ENCODE measurements at regions not wholly inside any gene's neighbourhood (a gene's known extent, or its start where the extent isn't known, plus 50 kb on each side); places are given as distances from the start of the nearest gene placed in this dataset.
"Not testable (repeated sequence)": the region's sequence is repeated elsewhere in the genome, so short reads cannot be mapped to it uniquely, and the experiment has no call there.

DNA sequence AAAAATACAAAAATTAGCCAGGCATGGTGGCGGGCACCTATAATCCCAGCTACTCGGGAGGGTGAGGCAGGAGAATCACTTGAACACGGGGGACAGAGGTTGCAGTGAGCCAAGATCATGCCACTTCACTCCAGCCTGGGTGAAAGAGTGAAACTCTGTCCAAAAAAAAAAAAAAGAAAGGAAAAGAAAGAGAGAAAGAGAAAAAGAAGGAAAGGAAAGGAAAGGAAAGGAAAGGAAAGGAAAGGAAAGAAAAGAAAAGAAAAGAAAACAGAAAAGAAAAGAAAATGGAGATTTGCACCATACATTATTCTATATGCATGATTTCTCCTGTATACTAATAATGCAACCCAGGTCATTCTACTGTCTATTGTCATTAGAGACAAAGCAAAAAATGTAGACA, 421.5 kb downstream of the PCDH19 start:
- ATAC-seq, result not testable (repeated sequence)

DNA sequence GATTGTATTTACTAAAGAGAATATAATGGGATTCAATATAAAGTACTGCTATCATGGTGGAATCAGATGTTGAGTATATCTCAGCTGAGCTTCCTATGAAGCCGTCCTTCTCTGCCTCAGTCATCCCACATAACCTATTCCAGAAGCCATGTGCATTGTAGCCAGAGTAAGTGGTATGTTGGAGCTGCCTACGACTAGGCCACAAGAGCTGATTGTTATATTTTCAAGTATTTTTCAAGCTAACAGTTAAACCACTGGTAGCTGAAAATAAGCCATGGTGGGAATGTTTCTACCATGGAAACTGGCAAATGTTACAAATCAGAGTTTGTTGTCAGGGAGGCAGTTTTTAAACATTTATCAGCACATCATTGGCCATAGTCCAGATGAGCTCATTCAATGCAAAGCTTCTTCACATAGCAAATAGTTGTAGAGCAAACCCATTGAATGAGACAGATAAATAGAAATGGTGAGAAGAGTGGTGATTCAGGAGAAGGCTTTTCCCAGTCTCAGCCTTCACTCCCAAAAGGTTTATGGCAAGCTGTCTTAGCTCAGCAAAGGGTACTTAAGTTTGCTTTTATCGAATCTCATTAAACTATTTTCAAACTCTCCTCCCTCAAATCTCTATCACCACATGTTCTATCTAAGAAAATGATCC, 436.4 kb downstream of the PCDH19 start:
- ATAC-seq, result no peak

DNA sequence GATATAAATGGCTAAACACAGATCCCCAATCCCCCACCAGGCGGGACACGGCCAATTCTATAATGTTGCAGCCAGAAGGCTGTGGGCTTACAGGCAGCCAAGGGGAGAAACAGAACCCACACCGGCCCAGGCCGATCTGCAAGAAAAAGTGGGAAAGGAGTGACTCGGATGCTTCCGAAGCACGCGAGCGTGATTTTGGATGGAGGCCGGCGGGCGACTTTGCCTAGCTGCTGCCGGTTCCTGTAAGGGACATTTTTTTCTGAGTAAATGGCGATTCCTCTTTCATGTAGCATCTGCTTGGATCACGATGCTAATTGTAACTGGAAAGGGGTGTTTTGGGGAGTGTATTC, 470.2 kb downstream of the PCDH19 start:
- ATAC-seq, result no peak

DNA sequence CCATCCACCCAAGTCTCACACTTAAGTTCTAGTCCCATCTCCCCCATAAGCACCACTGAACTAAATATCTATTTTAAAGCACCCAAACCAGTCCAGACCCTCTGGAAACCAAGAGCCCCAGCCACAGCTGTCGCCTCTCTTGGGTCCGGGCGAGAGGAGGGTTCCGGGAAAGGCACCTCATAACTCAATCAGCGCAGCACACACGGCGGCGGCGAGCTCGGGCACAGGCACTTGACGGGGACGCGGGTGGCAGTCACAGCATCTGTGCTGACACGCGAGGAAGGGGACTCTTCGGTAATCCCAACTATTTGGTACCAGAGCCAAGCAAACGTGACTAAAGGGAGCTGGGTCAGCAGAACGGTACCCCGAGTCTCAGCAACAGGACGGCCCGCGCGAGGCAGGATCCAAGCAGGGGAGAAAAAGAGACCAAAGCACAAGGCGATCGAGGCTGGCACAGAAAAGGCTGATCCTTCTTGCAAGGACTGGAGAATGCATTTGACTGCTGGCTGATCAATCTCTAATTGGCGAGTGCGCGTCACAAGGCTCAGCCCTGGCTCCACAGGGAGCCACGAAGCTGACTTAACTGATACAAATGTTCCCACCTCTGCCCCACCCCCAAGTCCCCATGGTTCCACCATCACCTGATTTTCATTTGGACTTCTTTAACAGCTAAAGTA, 470.7 kb downstream of the PCDH19 start:
- not testable (repeated sequence) for ATAC-seq

DNA sequence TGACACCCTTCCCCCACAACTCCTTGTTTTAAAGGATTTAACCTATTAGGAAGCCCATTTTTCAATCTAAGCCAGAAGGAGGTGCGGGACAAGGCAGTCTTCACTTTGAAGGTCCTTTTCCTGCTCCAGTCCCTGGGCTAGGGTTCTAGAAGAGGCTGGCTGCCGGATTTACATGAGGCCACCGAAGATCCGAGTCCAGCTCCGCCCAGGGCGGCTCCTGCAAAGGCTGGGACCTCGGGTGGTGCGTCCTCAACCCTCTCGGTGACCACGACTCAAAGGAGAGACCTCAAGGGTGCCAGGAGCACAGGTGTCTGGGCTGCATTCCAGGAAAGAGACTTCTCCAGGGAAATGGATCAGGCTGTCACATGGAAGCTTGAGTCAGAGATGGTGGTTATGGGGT, 471.6 kb downstream of the PCDH19 start:
- ATAC-seq, result no peak

DNA sequence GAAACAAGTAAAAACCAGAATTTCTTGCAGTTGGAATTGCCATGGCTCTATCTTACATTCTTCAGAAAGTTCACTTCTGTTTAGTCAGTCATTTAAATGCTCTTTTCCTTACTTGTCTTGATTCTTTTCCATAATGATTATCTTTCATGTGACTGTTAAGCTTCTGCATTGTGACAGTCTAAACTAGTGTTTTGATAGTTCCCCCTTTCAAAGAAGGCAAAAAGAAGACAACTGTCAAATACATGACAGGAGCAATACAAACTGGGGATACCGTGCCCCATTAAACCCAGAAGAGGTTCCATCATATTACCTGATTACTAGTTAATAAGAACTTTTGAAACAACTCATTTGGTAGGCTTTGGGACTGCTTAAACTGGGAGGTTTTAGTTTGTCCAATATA, 476.2 kb downstream of the PCDH19 start:
- no peak for ATAC-seq

DNA sequence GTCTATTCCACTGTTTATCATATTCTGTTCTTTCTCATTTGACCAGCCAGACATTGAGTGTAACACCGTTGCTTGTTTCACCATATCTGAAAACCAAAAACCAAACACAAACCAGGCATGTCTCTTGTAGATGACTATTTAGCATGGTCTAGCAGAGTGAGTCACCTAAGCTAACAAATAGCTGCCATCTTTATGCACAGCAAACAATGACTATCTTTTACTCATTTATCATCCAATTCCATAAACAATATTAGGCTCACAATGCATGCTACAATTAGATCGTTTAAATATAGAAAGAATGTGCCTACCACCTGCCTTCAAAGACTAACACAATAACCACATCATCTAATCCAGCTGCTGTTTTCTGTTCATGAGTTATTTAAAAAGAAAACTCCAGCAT, 495.4 kb downstream of the PCDH19 start:
- no peak for ATAC-seq

DNA sequence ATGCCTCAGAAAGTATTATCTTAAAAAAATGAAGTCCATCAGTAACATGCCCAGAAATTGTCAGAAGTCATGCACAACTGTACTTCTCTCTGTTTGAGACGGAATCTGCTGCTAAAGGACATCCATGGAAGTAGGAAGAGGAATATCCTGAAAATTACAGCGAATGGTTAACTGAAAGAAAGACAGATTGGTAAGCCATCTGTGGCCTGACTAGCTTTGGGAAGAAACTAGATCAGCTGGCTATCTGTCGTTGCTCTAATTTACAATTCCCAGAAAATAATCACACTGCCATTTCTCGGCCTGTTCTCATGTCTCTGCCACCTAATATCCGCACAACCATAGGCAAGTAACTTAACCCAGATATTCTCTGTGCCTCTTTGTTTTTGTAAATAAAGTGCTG, 496.5 kb downstream of the PCDH19 start:
- ATAC-seq, result no peak

DNA sequence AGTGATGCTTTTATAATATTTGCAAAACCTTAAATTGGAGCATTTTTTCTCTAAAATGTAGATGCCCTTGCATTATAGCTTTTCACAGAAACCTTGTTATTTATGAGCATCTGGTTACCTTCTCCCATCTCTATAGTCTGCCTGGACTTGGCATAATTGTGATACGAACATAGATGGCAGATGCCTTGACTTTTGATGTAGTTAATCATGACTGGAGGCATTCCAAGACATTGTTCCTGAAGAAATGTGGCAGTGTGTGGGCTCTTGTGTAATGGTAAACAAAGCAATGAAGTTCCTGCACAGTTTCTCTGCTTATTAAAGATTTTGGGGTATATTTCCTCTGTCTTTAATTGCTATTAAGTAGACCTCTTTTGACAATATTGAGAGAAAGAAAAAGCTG, 500.1 kb downstream of the PCDH19 start:
- no peak for ATAC-seq

DNA sequence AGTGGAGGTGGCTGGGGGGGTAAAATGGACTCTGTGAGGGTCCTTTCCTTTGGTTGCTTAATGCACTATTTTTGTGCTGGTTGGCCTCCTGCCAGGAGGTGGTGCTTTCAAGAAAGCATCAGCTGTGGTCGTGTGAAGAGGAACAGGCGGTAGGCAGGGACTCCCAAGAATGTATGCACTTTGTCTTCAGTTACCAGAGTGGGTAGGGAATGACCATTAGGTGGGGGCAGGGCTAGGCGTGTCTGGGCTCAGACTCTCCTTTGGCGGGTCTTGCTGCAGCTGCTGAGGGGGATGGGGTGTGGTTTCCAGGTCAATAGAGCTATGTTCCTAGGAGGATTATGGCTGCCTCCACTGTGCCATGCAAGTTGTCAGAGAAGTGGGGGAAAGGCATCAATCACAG, 509.0 kb downstream of the PCDH19 start:
- ATAC-seq, result no peak

DNA sequence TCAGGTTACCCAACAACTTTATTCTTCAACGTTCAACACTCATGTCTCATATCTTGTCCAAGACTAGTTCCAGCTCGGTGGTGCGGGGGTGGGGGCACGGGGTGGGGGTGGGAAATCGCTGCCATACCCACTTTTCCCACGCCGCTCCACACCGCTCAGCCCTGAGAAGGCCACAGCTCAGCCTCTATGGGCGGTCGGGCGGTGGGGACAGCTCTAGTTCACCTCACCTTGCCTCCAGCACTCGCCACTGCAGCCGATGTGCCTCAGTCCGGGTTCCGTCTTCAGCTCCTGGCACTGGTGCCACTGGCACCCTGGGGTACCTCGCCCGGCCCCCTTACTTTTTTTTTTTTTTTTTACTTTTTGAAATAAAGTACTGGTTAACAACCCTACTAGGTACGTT, 522.2 kb downstream of the PCDH19 start:
- no peak for ATAC-seq

DNA sequence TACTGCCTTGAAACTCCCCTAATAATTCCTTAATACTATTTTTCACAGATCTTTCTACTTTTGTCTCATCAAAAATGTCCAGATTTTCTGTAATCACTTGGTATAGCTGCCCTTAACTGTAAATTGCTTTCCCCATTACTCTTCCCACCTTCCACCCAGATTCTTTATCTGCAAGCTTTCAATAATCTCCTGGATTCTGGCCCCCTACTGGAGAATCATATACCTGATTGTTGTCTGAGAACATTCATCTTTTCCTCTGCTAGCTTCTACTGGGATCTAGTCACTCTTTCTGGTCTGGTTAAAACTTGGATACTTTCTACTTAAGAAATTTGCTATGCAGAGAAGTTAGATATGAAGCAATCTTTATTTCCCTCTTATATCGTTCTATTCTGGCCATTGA, 552.6 kb downstream of the PCDH19 start:
- no peak for ATAC-seq

DNA sequence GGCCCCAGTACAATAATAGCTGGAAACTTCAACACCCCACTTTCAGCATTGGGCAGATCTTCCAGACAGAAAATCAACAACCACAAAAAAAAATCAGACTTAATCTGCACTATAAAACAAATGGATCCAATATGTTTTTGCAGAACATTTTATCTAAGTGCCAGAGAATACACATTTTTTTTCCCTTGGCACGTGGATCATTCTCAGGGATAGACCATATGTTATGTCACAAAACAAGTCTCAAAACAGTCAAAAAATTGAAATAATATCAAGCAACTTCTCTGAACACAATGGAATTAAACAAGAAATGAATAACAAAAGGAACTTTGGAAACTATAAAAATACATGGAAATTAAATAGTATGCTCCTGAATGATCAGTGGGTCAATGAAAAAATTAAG, 576.3 kb downstream of the PCDH19 start:
- no peak for ATAC-seq

DNA sequence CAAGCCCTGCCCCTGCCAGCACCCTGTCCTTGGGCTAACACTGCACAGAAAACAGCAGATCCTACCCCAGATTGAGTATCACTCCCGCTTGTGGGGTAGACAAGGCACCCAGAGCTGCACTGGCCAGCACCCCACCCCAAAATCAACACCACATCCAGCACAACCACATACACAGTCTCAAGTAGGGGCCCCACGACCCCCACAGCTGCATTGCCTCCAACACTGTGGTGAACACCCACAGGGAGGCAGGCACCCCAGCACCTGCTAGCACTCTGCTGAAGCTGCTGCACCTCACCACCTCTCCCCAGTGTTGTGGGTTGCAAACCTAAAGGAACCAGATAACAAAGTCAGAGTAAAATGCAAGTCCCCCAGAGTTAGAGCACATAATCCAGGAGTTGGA, 589.9 kb downstream of the PCDH19 start:
- no peak for ATAC-seq

DNA sequence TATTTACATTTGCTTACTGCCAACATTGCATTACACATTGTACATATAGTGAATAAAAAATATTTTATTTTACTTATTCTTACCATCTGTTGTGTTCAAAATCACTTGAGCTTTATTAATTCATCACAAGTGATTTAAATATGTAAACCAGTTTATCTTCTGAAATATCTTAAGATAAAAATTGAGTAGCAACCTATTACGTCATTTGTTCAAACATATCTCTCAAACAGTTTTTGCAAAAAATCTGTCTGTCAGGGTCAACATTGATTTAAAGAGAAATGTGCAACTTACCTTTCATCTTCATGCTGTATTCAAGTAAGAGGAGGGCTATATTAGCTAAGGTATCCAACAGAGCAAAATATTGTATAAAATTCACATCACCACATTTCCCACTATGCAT, 610.1 kb downstream of the PCDH19 start:
- no peak for ATAC-seq

DNA sequence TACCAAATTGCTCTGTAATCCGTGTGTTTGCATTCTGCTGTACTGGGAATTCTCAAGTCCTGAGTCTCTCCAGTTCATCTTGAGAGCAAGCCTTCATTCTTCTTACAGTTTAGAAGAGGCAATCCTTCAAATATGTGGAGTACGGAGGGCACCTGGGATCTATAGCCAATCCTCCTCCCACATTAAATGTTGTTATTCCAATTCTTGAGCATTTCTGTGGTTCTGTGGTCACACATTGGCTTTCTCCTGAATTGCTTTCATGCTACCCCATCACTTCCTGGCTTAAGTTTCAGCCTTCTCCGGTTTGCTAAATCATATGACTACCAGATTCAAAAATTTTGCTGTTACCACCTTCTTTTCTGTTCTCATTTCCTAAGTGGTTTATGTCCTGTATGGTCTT, 611.1 kb downstream of the PCDH19 start:
- no peak for ATAC-seq

DNA sequence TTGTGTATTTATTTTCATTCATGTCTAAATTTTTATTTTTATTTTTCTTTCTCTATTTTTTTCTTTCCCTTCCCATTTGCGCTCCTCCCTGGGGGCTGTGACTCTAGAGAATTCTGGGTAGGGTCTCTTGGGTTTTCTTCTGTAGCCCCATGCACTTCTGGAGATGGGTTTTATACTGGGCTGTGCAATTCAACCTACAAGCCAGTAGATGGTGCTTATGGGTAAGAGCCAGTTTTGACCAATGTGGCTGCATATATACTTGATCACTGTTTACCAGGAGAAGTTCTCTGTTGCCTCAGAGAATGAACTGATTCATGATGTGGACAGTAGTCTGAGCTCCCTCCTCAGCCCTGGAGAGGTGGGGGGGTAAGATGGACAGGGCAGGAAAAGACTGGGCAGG, 614.6 kb downstream of the PCDH19 start:
- ATAC-seq, result no peak

DNA sequence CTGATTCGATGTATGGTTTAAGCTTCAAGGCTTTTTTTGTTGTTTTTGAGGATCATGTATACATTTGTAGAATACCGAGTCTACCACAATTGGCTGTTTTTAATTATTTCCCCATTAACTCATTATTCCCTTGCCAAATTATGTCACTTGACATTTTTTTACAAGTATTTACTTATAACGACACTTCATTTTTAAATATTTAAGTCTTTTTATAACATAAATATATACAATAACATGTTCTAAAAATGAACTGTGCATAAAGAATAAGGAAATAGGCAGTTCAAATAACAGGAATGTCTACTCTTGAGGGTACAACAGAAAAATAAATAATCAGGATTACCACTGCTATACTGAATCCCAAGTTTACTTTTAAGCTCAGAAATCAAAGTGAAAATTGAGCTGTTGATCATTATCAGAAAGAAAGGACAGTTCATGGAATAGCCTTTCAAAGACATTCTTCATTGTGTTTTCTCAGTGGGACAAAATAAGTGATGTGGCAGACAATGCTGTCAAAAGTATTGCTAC, 627.5 kb downstream of the PCDH19 start:
- ATAC-seq, result no peak

DNA sequence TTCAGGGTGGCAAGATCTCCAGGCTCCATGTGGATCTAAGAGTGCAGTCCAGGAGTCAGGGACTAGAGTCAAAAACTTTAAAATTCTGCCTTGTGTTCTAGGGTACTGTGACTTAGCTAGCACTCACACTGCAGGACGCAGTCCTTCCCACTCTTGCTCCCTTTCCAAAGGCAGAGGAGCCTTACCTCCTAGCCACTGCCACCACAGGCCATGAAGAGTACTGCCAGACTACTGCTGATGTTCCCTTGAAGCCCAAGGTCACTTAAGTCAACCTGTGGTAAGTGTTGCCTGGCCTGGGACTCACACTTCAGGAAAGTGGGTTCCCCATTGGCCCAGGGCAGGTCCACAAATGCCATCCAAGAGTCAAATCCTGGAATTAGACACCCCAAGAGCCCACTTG, 632.2 kb downstream of the PCDH19 start:
- ATAC-seq, result no peak

DNA sequence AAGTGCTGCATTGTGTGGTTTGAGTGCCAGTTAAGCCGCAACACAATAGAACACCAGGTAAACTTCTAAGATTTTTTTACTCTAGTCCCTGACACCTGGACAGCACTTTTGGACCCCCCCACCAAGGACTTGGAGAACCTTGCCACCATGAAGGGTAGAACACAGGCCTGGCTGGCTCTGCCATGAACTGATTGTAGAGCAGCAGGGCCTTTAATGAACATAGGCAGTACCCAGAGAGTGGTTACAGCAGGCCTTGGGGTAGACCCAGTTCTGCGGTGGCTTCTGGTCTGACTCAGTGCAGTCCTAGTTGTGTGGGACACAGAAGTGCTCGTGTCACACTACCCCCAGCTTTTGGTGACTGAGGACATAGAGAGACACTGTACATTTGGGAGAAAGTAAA, 648.3 kb downstream of the PCDH19 start:
- ATAC-seq, result no peak

DNA sequence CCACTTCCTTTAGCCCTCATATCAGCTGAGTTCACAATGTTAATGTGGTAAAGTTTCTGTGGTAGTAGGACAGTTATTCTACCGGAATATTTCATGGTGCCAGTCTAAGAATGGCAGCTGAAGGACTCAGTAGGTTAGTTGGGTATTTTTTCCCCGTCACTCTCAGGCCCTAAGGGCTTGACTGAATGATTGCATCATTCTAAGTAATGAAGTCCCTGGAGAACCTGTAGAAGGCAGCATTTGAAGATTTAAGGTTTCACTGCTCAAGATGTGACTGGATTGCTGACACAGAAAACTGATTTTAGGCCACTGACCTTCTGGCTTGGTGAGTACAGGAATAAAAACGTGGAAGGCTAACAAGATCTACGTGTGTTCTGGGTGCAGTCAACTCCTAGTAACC, 657.3 kb downstream of the PCDH19 start:
- ATAC-seq, result no peak

DNA sequence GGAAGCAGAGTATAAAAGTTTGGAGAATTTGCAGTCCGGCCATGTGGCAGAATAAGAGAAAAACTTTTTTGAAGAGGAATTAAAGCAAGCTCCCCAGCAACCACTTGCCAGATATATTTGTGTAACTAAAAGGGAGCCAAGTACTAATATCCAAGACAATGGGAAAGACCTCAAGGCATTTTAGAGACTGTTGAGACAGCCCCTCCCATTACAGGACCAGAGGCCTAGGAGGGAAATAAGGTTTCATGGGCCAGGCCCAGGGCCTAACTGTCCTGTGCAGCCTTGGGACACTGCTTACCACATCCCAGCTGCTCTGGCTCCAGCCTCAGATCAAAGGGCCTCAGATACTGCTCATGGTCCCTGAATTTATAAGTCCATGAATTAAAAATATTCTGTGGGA, 659.4 kb downstream of the PCDH19 start:
- ATAC-seq, result no peak

DNA sequence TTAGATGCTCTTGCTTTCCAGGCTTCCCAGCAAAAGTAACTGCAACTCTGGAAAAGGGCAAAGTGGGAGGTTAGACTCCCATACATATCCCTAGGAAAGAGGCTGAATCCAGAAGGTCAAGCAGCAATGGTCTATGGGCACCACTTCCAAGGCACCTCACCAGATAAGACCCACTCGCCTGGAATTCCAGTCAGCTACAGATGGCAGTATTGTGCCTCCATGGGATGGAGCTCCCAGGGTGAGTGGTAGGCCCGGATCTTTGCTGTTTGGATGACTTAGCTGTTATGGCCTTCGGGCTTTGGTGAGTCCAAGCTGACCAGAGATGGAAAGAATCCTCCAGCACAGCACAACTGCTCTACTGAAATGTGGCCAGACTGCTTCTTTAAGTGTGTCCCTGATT, 688.0 kb downstream of the PCDH19 start:
- ATAC-seq, result no peak

DNA sequence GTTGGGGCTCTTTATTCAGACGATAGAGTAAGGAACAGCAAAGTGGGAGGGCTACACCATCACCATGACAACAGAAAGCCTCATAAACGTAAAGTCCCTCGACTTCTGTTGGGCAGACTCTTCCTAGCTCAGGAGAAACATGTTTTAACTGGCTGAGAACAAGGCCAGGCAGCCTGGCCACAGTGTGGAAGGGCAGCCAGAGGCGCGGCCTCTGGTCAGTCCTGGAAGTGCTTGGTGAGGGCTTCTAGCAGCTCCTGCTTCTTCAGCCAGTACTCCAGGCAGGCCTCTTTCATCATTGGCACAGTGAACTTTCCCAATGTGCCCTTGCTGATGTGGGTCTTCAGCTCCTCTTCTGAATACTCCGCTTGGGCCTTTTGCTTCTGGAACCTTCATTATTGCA, 690.9 kb downstream of the PCDH19 start:
- ATAC-seq, result no peak

DNA sequence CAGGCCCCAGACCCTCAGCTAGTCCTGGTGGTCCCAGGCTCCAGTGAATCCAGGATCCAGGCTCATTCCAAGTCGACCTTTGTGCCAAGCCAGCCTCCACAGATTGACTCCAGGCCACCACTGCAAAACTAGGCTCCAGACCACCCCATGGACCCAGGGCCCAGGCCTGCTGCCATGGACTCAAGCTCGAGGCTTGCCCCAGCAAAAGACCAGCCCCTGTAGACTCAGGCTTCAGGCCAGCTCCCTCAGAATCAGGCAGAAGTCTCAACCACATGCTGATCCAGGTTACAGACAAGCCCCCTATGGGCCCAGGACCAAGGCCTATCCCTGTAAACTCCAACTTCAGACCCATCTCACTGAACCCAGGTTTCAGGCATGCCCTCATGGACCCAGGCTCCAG, 692.4 kb downstream of the PCDH19 start:
- ATAC-seq, result no peak
